Activated naive CD4-positive, alpha-beta T cell treated with anti-CD3 and anti-CD28 coated beads, Interleukin-2, amount 10 ng/mL, durations not matched to agents 7 days and 5 days (primary cell): ENCODE measurements at regions not wholly inside any gene's neighbourhood (a gene's known extent, or its start where the extent isn't known, plus 50 kb on each side); places are given as distances from the start of the nearest gene placed in this dataset.

ENCODE experiments used
- CTCF ChIA-PET: fragments of 350-600 bp; sonication (Branson Sonifier 250); formaldehyde crosslinking; loops from one replicate; lab custom pipeline; 2021; ENCODE audit warnings: antibody characterized with exemption; lab: Charles Lee
- DNase-seq: peaks from one replicate; pipeline ENCODE4 v3.0.0-alpha.2; 2020
- H3K27ac Mint-ChIP-seq: one replicate; pipeline ENCODE4 v1.8.0; 2021; ENCODE audit warnings: mild to moderate bottlenecking, moderate library complexity, mixed read lengths
- H3K27me3 Mint-ChIP-seq: one replicate; pipeline ENCODE4 v1.8.0; 2021; ENCODE audit warnings: mild to moderate bottlenecking, mixed read lengths
- H3K36me3 Mint-ChIP-seq: one replicate; pipeline ENCODE4 v1.8.0; 2021; ENCODE audit warnings: mixed read lengths
- H3K4me1 Mint-ChIP-seq: one replicate; pipeline ENCODE4 v1.8.0; 2021; ENCODE audit warnings: mixed read lengths
- H3K4me3 Mint-ChIP-seq: one replicate; pipeline ENCODE4 v1.8.0; 2021; ENCODE audit warnings: mild to moderate bottlenecking, moderate library complexity, mixed read lengths
- H3K9me3 Mint-ChIP-seq: one replicate; pipeline ENCODE4 v1.8.0; 2021; ENCODE audit warnings: mixed read lengths

DNA sequence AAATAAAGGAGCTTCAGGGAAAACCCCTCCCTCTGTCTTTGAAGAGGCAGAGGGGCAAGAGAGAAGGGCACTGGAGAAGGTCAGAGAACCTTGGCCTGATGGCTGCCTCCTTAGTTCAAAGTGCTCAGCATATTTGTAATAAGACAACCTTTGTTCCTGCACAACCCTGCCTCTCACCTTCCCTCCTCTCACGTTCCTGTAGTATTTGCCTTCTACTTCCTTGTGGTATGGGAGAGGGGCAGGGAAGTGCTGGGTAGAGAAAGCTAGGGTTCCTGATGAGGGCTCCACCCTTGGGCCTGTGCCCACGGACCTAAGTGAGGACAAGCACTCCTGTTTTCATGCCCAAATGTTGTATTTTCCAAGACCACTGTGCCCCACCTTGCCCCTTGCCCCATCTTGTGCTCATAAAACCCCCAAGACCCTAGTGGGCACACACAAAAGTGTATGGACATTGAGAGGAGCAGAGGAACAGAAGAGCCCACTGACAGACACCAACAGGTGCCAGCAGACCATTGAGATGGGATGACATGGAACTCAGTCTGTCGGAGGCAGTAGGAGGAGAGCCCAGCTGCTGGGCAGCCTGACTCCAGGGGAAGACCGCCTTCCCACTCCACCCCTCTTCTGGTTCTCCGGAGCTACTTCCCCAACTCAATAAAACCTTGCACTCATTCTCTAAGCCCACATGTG is 261.5 kb upstream of the CCDC196 start:
- Mint-ChIP-seq H3K4me1 (no peaks in the 10 kb centered on the region), H3K9me3 (peaks cover 13% of the 10 kb centered on the region), H3K4me3 (no peak overlapping the region), H3K36me3 (no peaks in the 10 kb centered on the region), H3K27ac (no peak overlapping the region), H3K27me3 (no peaks in the 10 kb centered on the region)
- no peak for DNase-seq
- CTCF ChIA-PET = no interaction called here

DNA sequence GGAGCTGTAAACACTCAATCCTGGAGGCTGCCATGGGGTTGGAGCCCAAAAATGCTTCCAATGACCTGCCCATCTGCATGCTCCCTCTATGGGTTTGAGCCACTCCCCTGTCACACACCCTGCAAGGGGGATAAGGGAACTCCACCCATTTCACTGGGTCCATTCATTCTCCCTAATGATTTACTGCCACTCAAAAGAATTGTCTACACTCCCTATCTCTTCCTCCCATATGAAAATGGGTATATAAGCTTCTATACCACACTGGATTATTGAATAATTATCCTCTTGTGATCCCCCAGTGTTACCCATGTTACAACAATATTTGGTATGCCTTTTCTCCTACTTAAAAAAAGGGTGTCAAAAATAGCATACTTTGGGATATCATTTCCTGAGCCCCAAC is 260.8 kb upstream of the CCDC196 start:
- H3K36me3 Mint-ChIP-seq = no peaks in the 10 kb centered on the region
- H3K27ac Mint-ChIP-seq = no peak overlapping the region
- peaks cover 13% of the 10 kb centered on the region for H3K9me3 Mint-ChIP-seq
- H3K4me3 Mint-ChIP-seq = no peak overlapping the region
- no peaks in the 10 kb centered on the region for H3K4me1 Mint-ChIP-seq
- CTCF ChIA-PET = no interaction called here
- DNase-seq = no peak
- no peaks in the 10 kb centered on the region for H3K27me3 Mint-ChIP-seq

DNA sequence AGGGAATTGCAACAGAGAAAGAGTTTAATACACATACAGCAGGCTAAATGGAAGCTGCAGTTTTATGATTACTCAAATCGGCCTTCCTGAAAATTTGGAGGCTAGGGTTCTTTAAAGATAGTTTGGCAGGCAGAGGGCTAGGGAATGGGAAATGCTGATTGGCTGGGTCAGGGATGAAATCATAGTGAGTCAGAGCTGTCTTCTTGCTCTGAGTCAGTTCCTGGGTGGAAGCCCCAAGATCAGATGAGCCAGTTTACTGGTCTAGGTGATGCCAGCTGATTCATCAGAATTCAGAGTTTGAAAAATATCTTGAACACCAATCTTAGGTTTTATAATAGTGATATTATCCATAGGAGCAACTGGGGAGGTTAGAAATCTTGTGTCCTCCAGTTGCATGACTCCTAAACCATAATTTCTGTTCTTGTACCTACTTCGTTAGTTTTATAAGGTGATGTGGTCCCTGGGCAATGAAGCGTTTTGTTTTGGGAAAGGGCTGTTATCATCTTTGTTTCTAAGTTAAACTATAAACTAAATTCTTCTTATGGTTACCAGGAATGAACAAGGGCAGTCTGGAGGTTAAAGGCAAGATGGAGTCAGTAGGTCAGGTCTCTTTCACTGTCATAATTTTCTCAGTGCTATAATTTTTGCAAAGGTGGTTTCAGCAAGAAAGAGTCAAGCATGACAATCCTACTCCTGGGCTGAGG is 257.8 kb upstream of the CCDC196 start:
- no peaks in the 10 kb centered on the region for H3K36me3 Mint-ChIP-seq
- no peak overlapping the region for H3K27ac Mint-ChIP-seq
- no peaks in the 10 kb centered on the region for H3K4me1 Mint-ChIP-seq
- H3K27me3 Mint-ChIP-seq = peaks cover 14% of the 10 kb centered on the region
- DNase-seq = no peak
- no peak overlapping the region for H3K4me3 Mint-ChIP-seq
- H3K9me3 Mint-ChIP-seq = peaks cover 13% of the 10 kb centered on the region
- CTCF ChIA-PET = no interaction called here

DNA sequence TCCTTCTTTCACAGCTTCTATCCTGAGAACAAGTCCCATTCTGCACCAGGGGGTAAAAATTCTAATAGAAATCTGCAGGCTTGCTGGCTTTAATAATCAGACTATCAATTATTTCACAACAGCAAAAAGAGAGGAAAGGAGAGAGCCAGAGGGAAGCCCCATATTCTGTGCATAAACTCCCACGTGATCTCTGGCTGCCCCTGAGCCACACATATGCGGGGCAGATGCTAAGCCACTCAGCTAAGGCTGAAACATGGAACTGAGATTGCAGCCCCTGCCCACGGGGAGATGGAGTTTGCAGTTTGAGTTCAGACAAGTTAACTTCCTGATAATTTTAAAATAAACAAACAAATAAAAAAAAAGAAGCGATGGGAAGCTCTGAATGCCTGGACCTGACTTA is 254.4 kb upstream of the CCDC196 start:
- Mint-ChIP-seq H3K27me3 (peaks cover 23% of the 10 kb centered on the region), H3K27ac (no peak overlapping the region), H3K9me3 (peaks cover 11% of the 10 kb centered on the region), H3K4me3 (no peak overlapping the region), H3K36me3 (no peaks in the 10 kb centered on the region), H3K4me1 (no peaks in the 10 kb centered on the region)
- CTCF ChIA-PET = no interaction called here
- no peak for DNase-seq

DNA sequence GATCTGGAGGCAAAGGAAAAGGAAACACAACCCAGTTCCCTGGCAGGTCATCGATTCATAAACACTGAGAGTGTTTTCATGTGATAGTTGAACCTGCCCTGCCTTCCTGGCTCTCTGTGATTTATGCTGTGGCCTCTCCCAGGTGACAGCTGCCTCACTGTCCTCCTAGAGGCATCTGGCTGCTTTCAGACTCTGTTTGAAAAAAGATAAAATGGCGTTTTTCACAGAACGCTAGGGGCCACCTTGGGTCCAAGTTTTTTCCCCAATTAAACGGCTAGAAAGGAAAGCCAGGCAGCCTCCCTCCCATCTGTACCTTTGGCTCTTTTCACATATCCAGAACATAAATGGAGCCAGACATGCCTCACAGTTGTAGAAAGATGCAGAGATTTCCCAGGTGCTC is 252.6 kb upstream of the CCDC196 start:
- H3K4me1 Mint-ChIP-seq = no peaks in the 10 kb centered on the region
- CTCF ChIA-PET = interaction anchor here (0.7 kb wide), 1 partner anchor 639 kb away, joined by 3 read pairs; no protein-coding TSS in a partner anchor
- H3K36me3 Mint-ChIP-seq = no peaks in the 10 kb centered on the region
- H3K27ac Mint-ChIP-seq = no peak overlapping the region
- no peaks in the 10 kb centered on the region for H3K9me3 Mint-ChIP-seq
- no peak for DNase-seq
- peaks cover 23% of the 10 kb centered on the region for H3K27me3 Mint-ChIP-seq
- H3K4me3 Mint-ChIP-seq = no peak overlapping the region

DNA sequence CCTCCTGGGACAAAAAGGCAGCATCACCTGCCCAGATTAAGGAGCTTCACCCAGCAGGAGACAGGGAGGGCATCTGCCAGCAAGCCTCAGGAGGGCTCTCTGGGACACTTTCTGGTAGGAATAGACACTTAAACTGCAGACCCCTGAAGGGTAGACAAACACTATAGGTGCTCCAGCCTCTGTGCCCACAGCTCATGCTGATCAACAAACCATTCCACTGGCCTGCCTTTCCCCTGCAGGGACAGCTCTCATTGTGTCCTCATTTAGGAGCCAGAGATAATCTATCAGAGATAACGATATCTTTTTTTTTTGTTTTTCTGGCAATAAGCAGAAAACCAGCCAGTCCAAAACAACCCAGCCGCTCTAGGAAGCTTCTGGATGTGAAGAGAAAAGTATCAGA is 251.8 kb upstream of the CCDC196 start:
- CTCF ChIA-PET = interaction anchor here (0.7 kb wide), 1 partner anchor 639 kb away, joined by 3 read pairs; no protein-coding TSS in a partner anchor
- Mint-ChIP-seq H3K4me1 (no peaks in the 10 kb centered on the region), H3K36me3 (no peaks in the 10 kb centered on the region), H3K9me3 (no peaks in the 10 kb centered on the region), H3K4me3 (no peak overlapping the region), H3K27me3 (peaks cover 23% of the 10 kb centered on the region), H3K27ac (no peak overlapping the region)
- no peak for DNase-seq

GRCh38 chr14:66237741-66238140 is 248.4 kb upstream of the CCDC196 start:
- DNase-seq = no peak
- Mint-ChIP-seq H3K27ac (no peak overlapping the region), H3K27me3 (peaks cover 15% of the 10 kb centered on the region), H3K36me3 (no peaks in the 10 kb centered on the region), H3K4me1 (no peaks in the 10 kb centered on the region), H3K9me3 (no peaks in the 10 kb centered on the region), H3K4me3 (no peak overlapping the region)
- CTCF ChIA-PET = no interaction called here

DNA sequence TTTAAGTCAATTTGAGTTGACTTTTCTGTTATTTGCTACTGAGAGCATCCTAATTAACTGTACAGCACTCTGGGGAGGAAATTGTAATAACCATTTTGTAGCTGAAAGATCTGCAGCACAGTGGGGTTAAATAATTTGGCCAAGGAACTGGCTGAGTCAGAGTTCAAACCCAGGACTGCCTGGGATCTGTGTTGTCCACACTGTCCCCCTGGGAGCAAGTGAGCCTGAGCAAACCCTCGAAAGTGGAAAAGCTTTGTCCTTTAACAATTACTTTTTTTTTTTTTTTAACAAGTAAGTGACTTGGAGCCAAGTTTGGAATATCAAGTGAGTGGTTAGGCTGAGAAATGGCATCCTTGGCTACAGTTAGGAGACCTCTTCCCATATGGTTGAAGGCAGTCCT is 247.2 kb upstream of the CCDC196 start:
- no peaks in the 10 kb centered on the region for H3K4me1 Mint-ChIP-seq
- H3K36me3 Mint-ChIP-seq = no peaks in the 10 kb centered on the region
- no peaks in the 10 kb centered on the region for H3K9me3 Mint-ChIP-seq
- H3K4me3 Mint-ChIP-seq = no peak overlapping the region
- CTCF ChIA-PET = no interaction called here
- no peak for DNase-seq
- H3K27me3 Mint-ChIP-seq = peaks cover 6% of the 10 kb centered on the region
- H3K27ac Mint-ChIP-seq = no peak overlapping the region

DNA sequence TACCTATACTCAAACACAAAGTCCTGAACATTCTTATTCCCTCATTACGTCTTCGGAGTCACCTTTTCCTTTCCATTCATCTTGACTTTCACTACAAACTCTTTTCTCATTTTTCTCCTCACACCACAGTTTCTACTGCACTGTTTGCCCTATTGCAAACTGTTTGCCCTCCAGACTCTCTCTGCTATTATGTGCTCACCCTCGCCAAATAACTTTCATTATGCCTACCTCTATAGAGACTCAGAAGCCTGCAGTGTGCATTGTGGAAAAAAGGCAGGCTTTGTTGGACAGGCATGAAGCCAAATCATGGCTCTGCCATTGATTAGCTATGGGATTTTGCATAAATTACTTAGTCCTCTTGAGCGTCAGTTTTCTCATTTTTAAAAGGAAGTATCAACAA is 246.6 kb upstream of the CCDC196 start:
- no peaks in the 10 kb centered on the region for H3K9me3 Mint-ChIP-seq
- H3K4me1 Mint-ChIP-seq = no peaks in the 10 kb centered on the region
- peaks cover 2% of the 10 kb centered on the region for H3K27me3 Mint-ChIP-seq
- H3K36me3 Mint-ChIP-seq = no peaks in the 10 kb centered on the region
- CTCF ChIA-PET = no interaction called here
- no peak for DNase-seq
- no peak overlapping the region for H3K4me3 Mint-ChIP-seq
- H3K27ac Mint-ChIP-seq = no peak overlapping the region

GRCh38 chr14:66240105-66240504 is 246.1 kb upstream of the CCDC196 start:
- Mint-ChIP-seq H3K9me3 (no peaks in the 10 kb centered on the region), H3K4me1 (no peaks in the 10 kb centered on the region), H3K4me3 (no peak overlapping the region), H3K27me3 (peaks cover 6% of the 10 kb centered on the region), H3K36me3 (no peaks in the 10 kb centered on the region), H3K27ac (no peak overlapping the region)
- no peak for DNase-seq
- CTCF ChIA-PET = no interaction called here

GRCh38 chr14:66242001-66242400 is 244.2 kb upstream of the CCDC196 start:
- Mint-ChIP-seq H3K9me3 (no peaks in the 10 kb centered on the region), H3K4me3 (no peak overlapping the region), H3K36me3 (no peaks in the 10 kb centered on the region), H3K27ac (no peak overlapping the region), H3K27me3 (peaks cover 6% of the 10 kb centered on the region), H3K4me1 (no peaks in the 10 kb centered on the region)
- DNase-seq = no peak
- CTCF ChIA-PET = no interaction called here

DNA sequence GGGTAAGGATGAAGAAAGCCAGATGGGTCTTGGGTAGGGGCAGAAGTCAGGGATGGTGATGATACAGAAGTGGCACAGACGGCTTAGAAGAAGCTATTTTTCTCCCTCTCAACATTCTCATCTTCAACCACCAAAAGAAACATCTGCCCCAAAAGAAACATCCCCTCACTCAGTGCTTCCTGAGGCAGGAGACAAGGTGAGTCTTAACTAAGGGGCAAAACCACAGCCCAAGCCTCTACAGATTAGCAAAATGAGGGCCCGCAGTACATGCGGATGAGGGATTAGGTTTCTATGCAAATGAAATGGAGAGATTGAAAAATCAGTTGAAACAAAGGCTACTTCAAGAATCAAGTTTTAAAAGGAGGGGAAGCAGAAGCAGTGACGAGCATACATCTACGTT is 241.3 kb upstream of the CCDC196 start:
- Mint-ChIP-seq H3K4me1 (no peaks in the 10 kb centered on the region), H3K9me3 (no peaks in the 10 kb centered on the region), H3K36me3 (no peaks in the 10 kb centered on the region), H3K27ac (no peak overlapping the region), H3K27me3 (peaks cover 6% of the 10 kb centered on the region), H3K4me3 (no peak overlapping the region)
- no peak for DNase-seq
- CTCF ChIA-PET = no interaction called here

GRCh38 chr14:66247662-66248193 is 238.4 kb upstream of the CCDC196 start:
- H3K27me3 Mint-ChIP-seq = peaks cover 6% of the 10 kb centered on the region
- no peaks in the 10 kb centered on the region for H3K9me3 Mint-ChIP-seq
- no peak for DNase-seq
- CTCF ChIA-PET = interaction anchor here (1.0 kb wide), 1 partner anchor 112 kb away, joined by 4 read pairs; no protein-coding TSS in a partner anchor
- H3K4me1 Mint-ChIP-seq = no peaks in the 10 kb centered on the region
- no peak overlapping the region for H3K4me3 Mint-ChIP-seq
- no peaks in the 10 kb centered on the region for H3K36me3 Mint-ChIP-seq
- no peak overlapping the region for H3K27ac Mint-ChIP-seq

DNA sequence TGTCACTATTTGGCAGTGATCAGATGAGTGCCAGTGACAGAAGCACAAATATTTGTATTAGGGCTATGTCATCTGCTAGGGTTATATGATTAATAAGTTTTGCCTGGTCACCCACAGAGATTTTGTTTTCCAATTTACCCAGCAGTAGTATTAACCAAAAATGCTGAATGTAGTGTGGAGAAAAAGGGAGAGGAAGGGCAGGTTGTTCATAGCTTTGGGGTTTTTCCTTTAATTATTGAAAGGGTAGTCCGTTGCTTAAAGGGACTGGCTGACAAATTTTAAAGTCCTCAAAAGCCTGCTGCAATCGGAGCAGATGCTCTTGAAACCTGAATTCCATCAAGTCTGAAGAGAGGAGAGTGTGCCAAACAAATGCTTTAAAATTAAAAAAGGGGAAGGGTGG is 237.9 kb upstream of the CCDC196 start:
- Mint-ChIP-seq H3K36me3 (no peaks in the 10 kb centered on the region), H3K27ac (no peak overlapping the region), H3K9me3 (no peaks in the 10 kb centered on the region), H3K4me3 (no peak overlapping the region), H3K4me1 (no peaks in the 10 kb centered on the region), H3K27me3 (peaks cover 6% of the 10 kb centered on the region)
- CTCF ChIA-PET = interaction anchor here (1.0 kb wide), 1 partner anchor 112 kb away, joined by 4 read pairs; no protein-coding TSS in a partner anchor
- no peak for DNase-seq

GRCh38 chr14:66249544-66249943 is 236.6 kb upstream of the CCDC196 start:
- no peaks in the 10 kb centered on the region for H3K4me1 Mint-ChIP-seq
- H3K36me3 Mint-ChIP-seq = no peaks in the 10 kb centered on the region
- CTCF ChIA-PET = no interaction called here
- no peak for DNase-seq
- H3K4me3 Mint-ChIP-seq = no peak overlapping the region
- H3K9me3 Mint-ChIP-seq = no peaks in the 10 kb centered on the region
- peaks cover 4% of the 10 kb centered on the region for H3K27me3 Mint-ChIP-seq
- no peak overlapping the region for H3K27ac Mint-ChIP-seq
